WI38 (cell line): ENCODE measurements at regions not wholly inside any gene's neighbourhood (a gene's known extent, or its start where the extent isn't known, plus 50 kb on each side); places are given as distances from the start of the nearest gene placed in this dataset.

Experiments used
- H3K4me3 ChIP-seq: 2 replicates; pipeline ENCODE4 v1.5.1; 2011; ENCODE audit warnings: low read depth, mild to moderate bottlenecking, control low read depth, low read length
- TF ChIP-seq, protein P1 (sequence below): IDR thresholded peaks from 2 replicates; pipeline ENCODE4 v1.5.1; 2012; ENCODE audit warnings: low read depth, mild to moderate bottlenecking, control low read depth, low read length

DNA sequence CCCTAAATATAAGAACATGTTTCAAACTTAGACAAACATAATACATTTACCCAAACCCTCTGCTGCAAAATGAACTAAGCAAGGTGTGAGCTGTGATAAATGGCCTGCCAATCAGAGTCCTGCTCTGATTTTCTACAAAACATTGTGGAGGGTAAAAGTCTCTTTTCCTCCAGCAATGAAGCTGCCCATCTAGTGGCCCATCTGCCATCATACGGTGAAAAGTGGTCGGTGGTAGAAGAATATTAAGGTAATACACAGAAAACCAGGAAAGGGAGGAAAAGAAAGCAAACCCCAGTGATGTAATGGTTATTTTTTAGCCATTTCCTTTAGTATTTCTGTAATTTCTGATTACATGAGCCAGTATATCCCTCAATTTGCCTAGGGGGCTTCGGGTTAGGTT is 838.1 kb downstream of the TBL1XR1 start:
- H3K4me3 ChIP-seq = no peak overlapping the region
- TF ChIP-seq, protein P1, sequence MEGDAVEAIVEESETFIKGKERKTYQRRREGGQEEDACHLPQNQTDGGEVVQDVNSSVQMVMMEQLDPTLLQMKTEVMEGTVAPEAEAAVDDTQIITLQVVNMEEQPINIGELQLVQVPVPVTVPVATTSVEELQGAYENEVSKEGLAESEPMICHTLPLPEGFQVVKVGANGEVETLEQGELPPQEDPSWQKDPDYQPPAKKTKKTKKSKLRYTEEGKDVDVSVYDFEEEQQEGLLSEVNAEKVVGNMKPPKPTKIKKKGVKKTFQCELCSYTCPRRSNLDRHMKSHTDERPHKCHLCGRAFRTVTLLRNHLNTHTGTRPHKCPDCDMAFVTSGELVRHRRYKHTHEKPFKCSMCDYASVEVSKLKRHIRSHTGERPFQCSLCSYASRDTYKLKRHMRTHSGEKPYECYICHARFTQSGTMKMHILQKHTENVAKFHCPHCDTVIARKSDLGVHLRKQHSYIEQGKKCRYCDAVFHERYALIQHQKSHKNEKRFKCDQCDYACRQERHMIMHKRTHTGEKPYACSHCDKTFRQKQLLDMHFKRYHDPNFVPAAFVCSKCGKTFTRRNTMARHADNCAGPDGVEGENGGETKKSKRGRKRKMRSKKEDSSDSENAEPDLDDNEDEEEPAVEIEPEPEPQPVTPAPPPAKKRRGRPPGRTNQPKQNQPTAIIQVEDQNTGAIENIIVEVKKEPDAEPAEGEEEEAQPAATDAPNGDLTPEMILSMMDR = no peak

- H3K4me3 ChIP-seq = no peak overlapping the region
- TF ChIP-seq, protein P1 = no peak
Observed at GRCh38 chr3:176357891-176358290, 839.4 kb downstream of the TBL1XR1 start.

DNA sequence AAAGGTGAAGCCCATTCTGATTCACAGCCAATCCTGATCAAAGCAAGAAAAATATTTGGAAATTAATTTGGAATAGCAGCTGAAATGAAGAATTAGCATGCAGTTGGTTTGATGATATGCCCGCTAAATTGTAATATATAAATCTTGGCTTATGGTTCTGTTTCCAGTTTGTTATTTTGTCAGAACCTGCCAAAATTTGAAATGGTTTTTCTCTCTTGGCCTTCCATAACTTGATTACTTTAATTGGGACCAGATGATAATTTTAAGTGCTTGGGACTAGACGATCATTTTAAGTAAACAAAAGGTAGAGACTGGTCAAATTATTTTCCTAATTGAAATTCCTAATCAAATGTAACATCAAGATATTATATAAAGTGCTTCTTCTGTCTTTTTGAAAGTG is 842.4 kb downstream of the TBL1XR1 start:
- TF ChIP-seq, protein P1 = no peak
- H3K4me3 ChIP-seq = no peak overlapping the region

DNA sequence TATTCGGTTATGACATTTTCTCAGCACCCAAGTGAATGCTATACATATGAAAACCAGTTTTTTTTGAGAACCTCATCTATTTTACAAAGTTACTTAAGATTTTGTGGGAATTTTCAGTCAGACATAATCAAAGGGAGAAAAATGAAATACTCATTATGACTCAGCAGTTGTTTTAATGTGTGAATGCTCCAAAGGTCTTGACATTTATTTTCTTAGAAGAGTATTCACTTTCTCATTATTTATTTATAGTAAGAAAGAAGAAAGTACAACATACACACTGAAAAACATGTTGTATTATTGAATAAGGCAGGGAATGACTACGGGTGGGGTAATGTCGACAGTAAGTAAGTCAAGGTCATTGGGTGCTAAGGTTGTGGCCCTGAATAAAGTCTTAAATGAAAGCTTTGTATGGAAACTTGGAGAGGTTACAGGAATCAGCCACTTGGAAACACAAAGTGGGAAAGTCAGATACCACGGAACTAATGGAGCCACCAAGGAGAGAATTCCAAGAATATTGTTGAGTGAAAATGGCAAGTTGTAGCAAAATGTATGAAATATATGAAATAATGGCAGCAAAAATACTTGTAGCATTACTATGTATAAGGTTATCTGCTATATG is 844.5 kb downstream of the TBL1XR1 start:
- TF ChIP-seq, protein P1 = no peak
- H3K4me3 ChIP-seq = no peak overlapping the region

GRCh38 chr3:176351408-176351807 is 845.9 kb downstream of the TBL1XR1 start:
- no peak overlapping the region for H3K4me3 ChIP-seq
- TF ChIP-seq, protein P1 = no peak

- no peak overlapping the region for H3K4me3 ChIP-seq
- TF ChIP-seq, protein P1 = no peak
Observed at GRCh38 chr3:176349706-176350105, 847.6 kb downstream of the TBL1XR1 start.

DNA sequence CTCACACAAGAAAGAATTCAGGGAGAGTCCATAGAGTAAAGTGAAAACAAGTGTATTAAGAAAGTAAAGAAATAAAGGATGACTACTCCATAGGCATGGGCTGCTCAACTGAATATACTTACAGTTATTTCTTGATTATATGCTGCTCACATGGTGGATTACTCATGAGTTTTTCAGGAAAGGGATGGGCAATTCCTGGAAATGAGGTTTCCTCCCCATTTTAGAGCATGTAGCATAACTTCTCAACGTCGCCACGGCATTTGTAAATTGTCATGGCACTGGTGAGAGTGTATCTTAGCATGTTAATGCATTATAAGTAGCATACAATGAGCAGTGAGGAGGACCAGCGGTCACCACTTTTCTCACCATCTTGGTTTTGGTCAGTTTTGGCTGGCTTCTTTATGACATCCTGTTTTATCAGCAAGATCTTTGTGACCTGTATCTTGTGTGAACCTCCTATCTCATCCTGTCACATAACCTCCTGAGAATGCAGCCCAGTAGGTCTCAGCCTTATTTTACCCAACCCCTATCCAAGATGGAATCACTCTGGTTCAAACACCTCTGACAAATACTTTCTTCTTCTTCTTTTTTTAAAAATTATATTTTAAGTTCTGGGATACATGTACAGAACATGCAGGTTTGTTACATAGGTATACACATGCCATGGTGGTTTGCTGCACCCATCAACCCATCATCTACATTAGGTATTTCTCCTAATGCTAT is 849.7 kb downstream of the TBL1XR1 start:
- H3K4me3 ChIP-seq = no peak overlapping the region
- TF ChIP-seq, protein P1 = no peak
